ENCODE measurements at regions not wholly inside any gene's neighbourhood (a gene's known extent, or its start where the extent isn't known, plus 50 kb on each side); places are given as distances from the start of the nearest gene placed in this dataset.

DNA sequence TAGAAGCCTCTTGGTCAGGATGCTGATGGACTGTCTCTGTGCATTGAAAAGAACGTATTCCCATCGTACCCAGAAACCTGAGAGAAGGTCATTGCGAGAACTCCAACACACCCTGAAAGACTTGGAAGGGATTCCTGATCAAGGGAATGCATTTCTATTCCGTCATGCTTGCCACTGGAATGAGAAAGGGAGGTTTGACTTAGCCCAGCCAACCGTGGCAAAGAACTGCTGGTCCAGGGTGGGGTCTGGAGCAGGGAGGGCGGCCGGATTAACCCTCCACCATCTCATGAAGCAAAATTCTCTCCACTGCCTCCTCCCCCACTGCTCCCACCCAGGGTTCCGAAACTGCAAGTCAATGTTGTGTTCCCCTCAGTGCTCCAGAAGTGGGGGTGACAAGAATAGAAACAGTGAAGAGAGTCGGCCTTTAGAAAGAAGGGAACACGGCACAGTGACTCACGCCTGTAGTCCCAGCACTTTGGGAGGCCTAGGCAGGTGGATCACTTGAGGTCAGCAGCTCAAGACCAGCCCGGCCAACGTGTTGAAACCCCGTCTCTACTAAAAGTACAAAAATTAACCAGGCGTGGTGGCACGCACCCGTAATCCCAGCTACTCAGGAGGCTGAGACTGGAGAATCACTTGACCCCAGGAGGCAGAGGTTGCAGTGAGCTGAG is 137.5 kb upstream of the MGMT start:
- DNase-seq, result no peak

DNA sequence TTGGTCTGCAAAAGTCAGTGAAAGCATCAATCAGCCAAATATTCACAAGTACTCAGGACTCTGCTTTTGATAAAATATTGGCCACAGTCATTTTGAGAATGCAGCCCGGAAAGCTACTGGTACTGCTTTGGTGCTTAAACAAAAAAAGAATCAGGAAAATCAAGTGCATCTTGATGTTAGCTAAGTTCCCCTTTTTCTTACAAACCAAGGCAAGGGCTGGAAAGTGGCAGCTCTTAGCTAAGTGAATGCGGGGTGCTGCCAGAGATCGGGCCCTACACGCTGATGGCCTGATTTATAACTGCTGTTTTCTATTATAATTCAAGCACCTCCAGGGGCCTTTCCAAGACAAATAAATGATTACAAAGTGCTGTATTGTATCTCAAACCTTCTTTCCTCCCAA is 136.8 kb upstream of the MGMT start:
- DNase-seq, result no peak

- no peak for DNase-seq
Measured at GRCh38 chr10:129331207-129331838, 135.7 kb upstream of the MGMT start.

- no peak for DNase-seq
Measured at GRCh38 chr10:129331839-129332220, 135.2 kb upstream of the MGMT start.

DNA sequence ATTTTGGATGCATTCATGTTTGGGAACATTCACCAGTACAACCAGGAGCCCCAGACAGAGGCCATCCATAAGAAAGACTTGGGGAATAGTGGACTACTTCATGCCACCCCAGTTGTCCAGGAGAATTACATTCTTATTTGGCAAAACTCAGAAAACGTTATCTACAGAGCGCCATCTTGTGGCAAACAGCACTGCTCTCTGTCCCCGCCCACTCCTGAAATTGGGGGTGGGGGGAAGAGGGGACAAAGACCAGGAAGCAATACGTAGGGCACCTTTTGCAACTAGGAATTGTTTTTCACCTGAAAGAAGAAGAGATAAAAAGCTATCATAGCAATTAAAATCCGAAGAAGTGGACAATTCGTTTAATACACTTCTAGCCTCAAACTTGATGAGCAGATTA is 134.6 kb upstream of the MGMT start:
- DNase-seq, result no peak

DNA sequence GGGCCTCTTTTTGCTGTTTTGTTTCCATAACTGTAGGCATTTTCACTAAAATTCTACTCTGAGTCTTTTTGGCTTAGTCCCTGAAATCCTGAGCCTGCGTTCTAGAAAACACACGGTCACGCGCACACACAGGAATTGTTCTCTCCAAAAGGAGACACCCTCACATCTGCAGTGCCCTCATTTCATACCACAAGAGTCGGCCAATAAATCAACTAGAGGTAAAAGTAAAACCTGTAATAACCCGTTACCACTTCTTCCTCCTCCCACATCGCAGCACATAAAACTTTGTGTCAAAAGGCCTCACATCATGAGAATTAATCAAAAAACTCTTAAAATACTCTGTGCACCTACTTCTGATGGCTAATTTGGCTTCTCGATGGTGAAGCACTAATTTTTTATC is 133.3 kb upstream of the MGMT start:
- DNase-seq, result no peak

GRCh38 chr10:129334266-129334665 is 132.8 kb upstream of the MGMT start:
- DNase-seq, result no peak

DNA sequence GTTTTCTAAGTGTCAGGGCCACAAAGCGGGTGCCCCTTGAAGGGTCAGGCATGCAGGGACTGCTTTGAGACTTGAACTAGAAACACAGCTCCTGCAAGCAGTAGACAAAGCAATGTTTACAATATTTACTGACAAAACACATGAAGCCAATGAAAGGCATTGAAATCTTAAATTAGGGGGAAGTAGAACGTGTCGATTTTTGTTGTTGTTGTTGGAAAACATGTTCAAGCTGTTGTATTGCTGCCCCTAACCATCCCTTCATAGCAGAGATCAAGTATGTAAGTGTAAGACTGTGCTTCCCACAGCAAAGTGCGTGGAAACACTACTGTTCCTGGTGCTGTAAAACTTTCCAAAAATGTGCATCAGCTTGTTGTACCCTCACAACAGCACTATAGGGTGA is 131.6 kb upstream of the MGMT start:
- DNase-seq, result no peak

- DNase-seq, result no peak
Measured at GRCh38 chr10:129335942-129336341, 131.1 kb upstream of the MGMT start.

DNA sequence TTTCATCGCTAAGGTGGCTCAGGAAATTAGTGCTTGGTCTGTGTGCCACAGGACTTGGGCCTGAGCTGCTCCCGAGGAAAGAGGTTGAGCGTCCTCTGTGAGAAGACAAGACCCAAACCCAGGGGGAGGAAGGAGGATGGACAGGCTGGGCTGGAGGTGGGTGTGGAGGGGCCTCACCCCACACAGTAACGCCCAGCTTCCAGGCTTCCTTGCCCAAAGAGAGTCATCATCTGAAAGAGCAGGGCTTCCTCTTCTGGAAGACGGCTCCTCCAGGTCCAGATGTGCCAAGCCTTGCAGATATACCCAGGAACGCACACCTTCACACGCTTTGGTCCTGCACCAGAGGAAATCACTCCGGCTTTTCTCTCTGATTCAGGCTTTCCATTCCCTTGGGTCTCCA is 127.8 kb upstream of the MGMT start:
- DNase-seq, result no peak

DNA sequence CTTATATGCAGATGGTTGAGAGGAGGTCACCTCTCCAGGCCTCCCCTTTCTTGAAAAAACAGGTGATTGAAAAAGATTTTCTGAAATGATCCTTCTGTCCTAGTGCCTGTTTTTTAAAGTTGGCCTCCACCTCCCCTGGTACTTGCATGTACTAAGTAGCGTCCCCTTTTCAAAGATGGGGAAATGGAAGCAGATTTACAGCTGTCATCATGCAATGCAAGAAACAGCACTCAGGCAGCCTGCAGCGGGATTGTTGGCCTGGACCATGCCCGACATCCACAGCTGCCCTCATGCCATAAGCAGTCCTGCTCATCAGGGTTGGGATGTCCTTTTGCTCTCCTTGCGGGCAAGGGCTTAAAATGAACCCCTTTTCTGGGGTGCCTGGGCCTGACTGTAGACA is 127.2 kb upstream of the MGMT start:
- DNase-seq, result no peak

GRCh38 chr10:129341087-129341486 is 126.0 kb upstream of the MGMT start:
- DNase-seq, result no peak

DNA sequence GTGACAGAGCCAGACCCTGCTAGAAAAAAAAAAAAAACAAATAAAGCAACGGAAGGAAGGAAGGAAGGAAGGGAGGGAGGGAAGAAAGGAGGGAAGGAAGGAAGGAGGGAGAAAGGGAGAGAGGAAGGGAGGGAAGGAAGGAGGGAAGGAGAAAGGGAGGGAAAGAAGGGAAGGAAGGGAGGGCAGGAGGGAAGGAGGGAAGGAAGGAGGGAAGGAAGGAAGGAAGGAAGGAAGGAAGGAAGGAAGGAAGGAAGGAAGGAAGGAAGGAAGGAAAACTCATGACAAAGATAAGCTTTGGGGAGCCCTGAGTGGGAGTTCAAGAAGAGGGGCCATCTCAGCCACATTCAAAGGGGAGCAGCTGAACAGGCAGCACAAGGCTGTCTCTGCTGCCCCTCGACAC is 124.7 kb upstream of the MGMT start:
- no peak for DNase-seq

DNA sequence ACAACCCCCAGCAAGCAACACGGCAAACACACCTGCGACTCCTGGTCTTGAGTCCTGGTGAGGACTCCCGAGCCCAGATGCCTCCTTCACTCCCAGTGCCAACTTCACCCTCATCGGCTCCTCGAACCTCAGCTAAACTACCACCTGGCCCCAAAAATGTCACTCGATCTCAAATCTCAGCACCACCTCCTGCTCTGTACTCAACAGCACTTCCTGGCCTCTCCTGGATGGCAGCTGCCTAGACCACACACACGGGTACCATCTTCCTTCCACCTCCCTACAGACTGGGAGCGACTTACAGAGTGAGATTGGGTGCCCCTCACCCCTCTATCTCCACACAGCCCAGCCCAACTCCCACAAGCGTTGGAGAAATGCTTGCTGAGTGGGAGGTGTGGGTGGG is 123.9 kb upstream of the MGMT start:
- DNase-seq, result no peak

- DNase-seq, result no peak
Measured at GRCh38 chr10:129344103-129344502, 122.9 kb upstream of the MGMT start.

DNA sequence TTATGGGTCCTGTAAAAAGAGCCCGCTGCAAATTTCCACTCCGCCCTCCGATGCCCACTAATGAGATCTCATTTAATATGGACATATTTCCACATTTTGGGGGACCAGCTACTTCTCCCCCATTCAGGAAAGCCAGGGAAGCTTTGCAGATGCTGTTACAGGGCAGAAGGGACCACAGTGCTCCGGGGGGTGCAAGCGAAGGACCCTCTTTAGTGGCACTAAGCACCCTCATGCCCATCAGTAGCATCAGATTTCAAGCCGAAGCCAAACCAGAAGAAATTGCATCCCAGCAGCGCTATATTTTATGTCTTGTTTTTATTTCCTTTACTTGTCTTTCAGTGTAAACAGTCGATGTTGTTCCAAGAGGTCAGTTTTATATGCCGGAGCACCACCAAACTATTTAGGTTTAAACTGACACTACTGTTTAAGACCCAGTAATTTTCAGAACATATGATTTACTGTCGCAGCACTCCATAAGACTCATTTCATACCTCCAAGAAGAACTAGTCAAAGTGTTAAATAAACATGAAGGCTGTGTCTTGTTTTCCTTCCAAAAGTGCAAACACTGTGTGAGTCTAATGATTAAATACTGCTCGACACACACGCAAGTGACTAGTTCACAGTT is 122.2 kb upstream of the MGMT start:
- DNase-seq, result no peak

DNA sequence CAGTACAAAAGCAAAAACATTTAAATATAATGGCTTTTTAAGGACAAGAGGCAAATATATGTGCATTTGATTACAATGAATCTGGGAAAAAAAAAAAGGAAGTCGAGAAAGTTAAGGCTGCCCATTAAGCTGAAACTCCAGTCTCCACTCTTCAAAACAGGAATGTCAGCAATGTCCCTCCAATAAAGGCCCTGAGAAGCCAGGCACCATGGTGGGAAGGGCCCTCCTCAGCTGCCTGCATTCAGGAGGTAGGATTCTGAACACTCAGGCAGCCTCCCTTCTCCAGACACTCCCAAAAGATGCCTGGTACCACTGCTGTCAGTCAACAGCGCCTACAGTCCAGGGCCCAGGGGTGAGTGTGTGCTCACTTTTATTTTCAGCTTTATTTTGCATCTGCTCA is 121.3 kb upstream of the MGMT start:
- no peak for DNase-seq

DNA sequence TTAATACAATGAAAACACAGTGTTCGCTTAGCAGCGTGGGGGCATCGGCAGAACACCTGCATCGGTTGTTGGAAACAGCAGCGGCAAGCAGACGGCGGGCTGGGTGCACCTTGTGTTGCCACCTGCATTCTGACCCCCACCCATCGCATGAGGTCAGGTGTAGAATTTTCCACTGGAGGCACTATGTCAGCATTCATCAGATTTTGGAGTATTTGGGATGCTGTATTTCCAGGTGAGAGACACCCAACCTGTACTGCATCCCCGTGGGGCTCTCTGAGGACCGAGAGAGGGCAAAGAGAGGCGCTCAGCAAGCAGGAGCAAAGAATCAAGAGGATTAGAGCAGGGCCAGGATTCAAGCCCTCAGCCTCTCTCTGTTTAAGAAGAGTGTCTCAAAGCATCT is 116.4 kb upstream of the MGMT start:
- no peak for DNase-seq

DNA sequence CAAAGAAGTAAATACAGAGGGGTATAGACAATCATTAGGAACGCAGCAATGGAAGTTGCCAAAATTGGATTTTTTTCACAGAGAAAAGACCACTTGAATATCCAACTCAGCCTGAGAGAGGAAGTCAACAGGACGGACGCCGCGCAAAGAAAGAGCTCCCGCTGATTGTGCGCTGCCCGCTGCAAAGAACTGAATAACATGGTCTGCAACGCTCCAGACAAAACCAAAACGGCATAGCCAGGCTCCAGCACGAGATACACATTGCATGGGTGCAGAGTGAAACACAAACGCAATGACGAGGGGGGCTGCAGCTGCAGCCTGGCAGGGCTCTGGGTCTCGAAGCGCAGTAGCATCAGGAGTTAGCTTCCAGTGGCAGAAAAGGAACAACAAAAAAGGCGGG is 113.9 kb upstream of the MGMT start:
- no peak for DNase-seq

- no peak for DNase-seq
Measured at GRCh38 chr10:129360046-129360445, 107.0 kb upstream of the MGMT start.

DNA sequence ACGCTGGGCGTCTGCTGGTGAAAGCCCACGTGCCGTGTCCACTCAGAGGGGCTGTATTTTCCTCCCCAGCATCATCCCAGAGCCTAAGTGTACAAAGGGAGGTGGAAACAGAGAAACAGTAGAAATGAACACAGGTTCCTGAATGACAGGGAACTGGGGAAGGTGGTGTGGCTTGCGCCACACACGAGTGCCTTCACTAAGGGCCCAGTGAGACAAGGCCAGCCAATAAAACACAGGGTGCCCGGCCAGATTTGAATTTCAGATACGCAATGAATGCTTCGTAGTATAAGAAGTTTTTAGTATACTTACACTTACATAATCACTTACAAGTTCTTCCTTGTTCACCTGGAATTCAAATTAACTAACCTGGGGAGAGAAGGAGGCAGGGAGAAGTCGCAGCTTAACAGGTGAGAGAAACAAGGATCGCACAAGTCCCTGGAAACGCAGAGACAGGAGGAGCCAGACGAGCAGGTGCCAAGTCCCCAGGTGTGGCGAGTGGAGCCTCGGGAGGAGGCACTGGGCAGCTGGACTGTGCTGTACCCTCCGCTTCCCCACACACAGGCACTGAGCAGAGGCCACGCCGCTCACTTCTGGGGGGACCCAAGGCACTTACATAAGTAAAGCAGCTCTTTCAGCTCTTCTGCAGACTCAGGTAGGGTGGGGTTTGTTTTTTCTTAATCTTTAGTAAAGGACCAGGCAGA is 105.2 kb upstream of the MGMT start:
- DNase-seq, result no peak

- DNase-seq, result no peak
Measured at GRCh38 chr10:129364949-129365348, 102.1 kb upstream of the MGMT start.

DNA sequence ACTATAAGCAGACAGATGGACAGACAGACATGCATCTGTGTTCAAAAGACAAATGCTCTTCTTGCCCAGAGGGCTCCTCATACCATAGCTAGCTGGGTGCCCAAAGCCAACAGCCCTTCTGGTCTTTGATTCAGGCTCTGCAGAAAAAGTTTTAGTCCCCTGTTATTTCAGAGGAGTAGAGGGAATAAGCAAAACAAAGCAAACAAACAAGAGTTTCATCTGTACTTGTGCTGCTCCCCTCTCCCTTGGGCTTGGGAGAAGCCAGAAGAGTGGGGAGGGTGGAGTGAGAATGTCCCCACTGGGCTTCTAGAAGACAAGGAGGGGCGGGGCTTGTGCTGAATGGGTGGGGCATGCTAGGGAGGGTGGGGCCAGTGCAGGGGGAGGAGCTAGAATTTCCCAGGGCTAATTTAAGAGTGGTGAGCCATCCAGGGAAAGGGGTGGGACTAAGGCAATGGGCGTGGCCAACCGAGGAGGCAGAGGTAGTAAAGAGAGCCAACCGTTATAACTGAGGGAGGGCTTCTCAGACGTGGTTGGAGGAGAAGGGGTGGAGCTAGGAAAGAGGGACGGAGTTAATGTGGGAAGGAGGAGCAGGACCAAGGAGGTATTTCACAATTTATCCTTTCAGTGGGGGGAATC is 101.2 kb upstream of the MGMT start:
- no peak for DNase-seq

GRCh38 chr10:129366450-129366849 is 100.6 kb upstream of the MGMT start:
- DNase-seq, result no peak

Measured in NCI-H1105 (cell line).